ENCODE measurements at regions not wholly inside any gene's neighbourhood (a gene's known extent, or its start where the extent isn't known, plus 50 kb on each side); places are given as distances from the start of the nearest gene placed in this dataset.
A peak's percentile ranks its signal among the peaks of the same experiment; 100 is the strongest.

- FAIRE-seq (no peak), DNase-seq (no peak)
- Histone ChIP-seq H3K9ac (ENCODE audit: low read length in 3 of 3) (no peak overlapping the region), H3K4me3 (ENCODE audit: low read length in 3 of 3) (no peak overlapping the region), H3K4me1 (ENCODE audit: control insufficient read depth in 2 of 3, insufficient read depth in 2 of 3, low read depth in 1 of 3, low read length in 3 of 3) (no peaks in the 10 kb centered on the region), H3K36me3 (ENCODE audit: control insufficient read depth in 2 of 3, insufficient read depth in 3 of 3, low read length in 3 of 3) (no peaks in the 10 kb centered on the region), H3K27ac (ENCODE audit: low read depth in 2 of 2, low read length in 2 of 2) (no peak overlapping the region), H3K27me3 (ENCODE audit: control insufficient read depth, insufficient read depth, low read length) (no peaks in the 10 kb centered on the region), H3K9me3 (ENCODE audit: control insufficient read depth in 2 of 3, insufficient read depth in 1 of 3, low read length in 3 of 3) (no peaks in the 10 kb centered on the region)
- TF ChIP-seq, protein P1, sequence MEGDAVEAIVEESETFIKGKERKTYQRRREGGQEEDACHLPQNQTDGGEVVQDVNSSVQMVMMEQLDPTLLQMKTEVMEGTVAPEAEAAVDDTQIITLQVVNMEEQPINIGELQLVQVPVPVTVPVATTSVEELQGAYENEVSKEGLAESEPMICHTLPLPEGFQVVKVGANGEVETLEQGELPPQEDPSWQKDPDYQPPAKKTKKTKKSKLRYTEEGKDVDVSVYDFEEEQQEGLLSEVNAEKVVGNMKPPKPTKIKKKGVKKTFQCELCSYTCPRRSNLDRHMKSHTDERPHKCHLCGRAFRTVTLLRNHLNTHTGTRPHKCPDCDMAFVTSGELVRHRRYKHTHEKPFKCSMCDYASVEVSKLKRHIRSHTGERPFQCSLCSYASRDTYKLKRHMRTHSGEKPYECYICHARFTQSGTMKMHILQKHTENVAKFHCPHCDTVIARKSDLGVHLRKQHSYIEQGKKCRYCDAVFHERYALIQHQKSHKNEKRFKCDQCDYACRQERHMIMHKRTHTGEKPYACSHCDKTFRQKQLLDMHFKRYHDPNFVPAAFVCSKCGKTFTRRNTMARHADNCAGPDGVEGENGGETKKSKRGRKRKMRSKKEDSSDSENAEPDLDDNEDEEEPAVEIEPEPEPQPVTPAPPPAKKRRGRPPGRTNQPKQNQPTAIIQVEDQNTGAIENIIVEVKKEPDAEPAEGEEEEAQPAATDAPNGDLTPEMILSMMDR (IDR thresholded peaks at IDR 0.05; ENCODE audit: borderline replicate concordance, extremely low read depth, insufficient read depth) = no peak
- intact Hi-C loops (cut with DNase I) = no loop called here
These were observed 893.5 kb downstream of the SUCLG1 start for GRCh38 chr2:83565626-83566025.

- no peak overlapping the region for H3K9ac ChIP-seq (ENCODE audit: low read length in 3 of 3)
- no peaks in the 10 kb centered on the region for H3K27me3 ChIP-seq (ENCODE audit: control insufficient read depth, insufficient read depth, low read length)
- H3K36me3 ChIP-seq (ENCODE audit: control insufficient read depth in 2 of 3, insufficient read depth in 3 of 3, low read length in 3 of 3) = no peaks in the 10 kb centered on the region
- intact Hi-C loops (cut with DNase I) = no loop called here
- TF ChIP-seq, protein P1 (IDR thresholded peaks at IDR 0.05; ENCODE audit: borderline replicate concordance, extremely low read depth, insufficient read depth) = no peak
- no peak overlapping the region for H3K4me3 ChIP-seq (ENCODE audit: low read length in 3 of 3)
- DNase-seq (peak in 2 of 5 donors; percentile 16 to 47), FAIRE-seq (no peak)
- H3K27ac ChIP-seq (ENCODE audit: low read depth in 2 of 2, low read length in 2 of 2) = no peak overlapping the region
- no peaks in the 10 kb centered on the region for H3K4me1 ChIP-seq (ENCODE audit: control insufficient read depth in 2 of 3, insufficient read depth in 2 of 3, low read depth in 1 of 3, low read length in 3 of 3)
- no peaks in the 10 kb centered on the region for H3K9me3 ChIP-seq (ENCODE audit: control insufficient read depth in 2 of 3, insufficient read depth in 1 of 3, low read length in 3 of 3)
These were observed 893.9 kb downstream of the SUCLG1 start for GRCh38 chr2:83565181-83565580.

GRCh38 chr2:83561592-83561991 lies 897.5 kb downstream of the SUCLG1 start:
- Histone ChIP-seq H3K27me3 (ENCODE audit: control insufficient read depth, insufficient read depth, low read length) (no peaks in the 10 kb centered on the region), H3K27ac (ENCODE audit: low read depth in 2 of 2, low read length in 2 of 2) (no peak overlapping the region), H3K4me1 (ENCODE audit: control insufficient read depth in 2 of 3, insufficient read depth in 2 of 3, low read depth in 1 of 3, low read length in 3 of 3) (no peaks in the 10 kb centered on the region), H3K4me3 (ENCODE audit: low read length in 3 of 3) (no peak overlapping the region), H3K9me3 (ENCODE audit: control insufficient read depth in 2 of 3, insufficient read depth in 1 of 3, low read length in 3 of 3) (no peaks in the 10 kb centered on the region), H3K36me3 (ENCODE audit: control insufficient read depth in 2 of 3, insufficient read depth in 3 of 3, low read length in 3 of 3) (no peaks in the 10 kb centered on the region), H3K9ac (ENCODE audit: low read length in 3 of 3) (no peak overlapping the region)
- intact Hi-C loops (cut with DNase I) = no loop called here
- FAIRE-seq (no peak), DNase-seq (no peak)
- TF ChIP-seq, protein P1 (IDR thresholded peaks at IDR 0.05; ENCODE audit: borderline replicate concordance, extremely low read depth, insufficient read depth) = no peak

GRCh38 chr2:83536556-83536955 lies 922.5 kb downstream of the SUCLG1 start:
- Histone ChIP-seq H3K4me1 (ENCODE audit: control insufficient read depth in 2 of 3, insufficient read depth in 2 of 3, low read depth in 1 of 3, low read length in 3 of 3) (no peaks in the 10 kb centered on the region), H3K9me3 (ENCODE audit: control insufficient read depth in 2 of 3, insufficient read depth in 1 of 3, low read length in 3 of 3) (no peaks in the 10 kb centered on the region), H3K27me3 (ENCODE audit: control insufficient read depth, insufficient read depth, low read length) (no peaks in the 10 kb centered on the region), H3K9ac (ENCODE audit: low read length in 3 of 3) (no peak overlapping the region), H3K36me3 (ENCODE audit: control insufficient read depth in 2 of 3, insufficient read depth in 3 of 3, low read length in 3 of 3) (no peaks in the 10 kb centered on the region), H3K4me3 (ENCODE audit: low read length in 3 of 3) (no peak overlapping the region), H3K27ac (ENCODE audit: low read depth in 2 of 2, low read length in 2 of 2) (no peak overlapping the region)
- no peak for FAIRE-seq
- intact Hi-C loops (cut with DNase I) = no loop called here
- TF ChIP-seq, protein P1 (IDR thresholded peaks at IDR 0.05; ENCODE audit: borderline replicate concordance, extremely low read depth, insufficient read depth) = no peak
- DNase-seq = no peak
